ENCODE measurements at regions not wholly inside any gene's neighbourhood (a gene's known extent, or its start where the extent isn't known, plus 50 kb on each side); places are given as distances from the start of the nearest gene placed in this dataset.
A peak's percentile ranks its signal among the peaks of the same experiment; 100 is the strongest.

GRCh38 chr12:130286741-130287440 is 50.8 kb upstream of the PIWIL1 start:
- Histone ChIP-seq H3K9ac (ENCODE audit: low read length in 3 of 3) (no peak overlapping the region), H3K4me3 (ENCODE audit: low read length in 3 of 3) (no peak overlapping the region), H3K27ac (ENCODE audit: low read depth in 2 of 2, low read length in 2 of 2) (no peak overlapping the region), H3K4me1 (ENCODE audit: control insufficient read depth in 2 of 3, insufficient read depth in 2 of 3, low read depth in 1 of 3, low read length in 3 of 3) (no peaks in the 10 kb centered on the region), H3K36me3 (ENCODE audit: control insufficient read depth in 2 of 3, insufficient read depth in 3 of 3, low read length in 3 of 3) (no peaks in the 10 kb centered on the region), H3K27me3 (ENCODE audit: control insufficient read depth, insufficient read depth, low read length) (no peaks in the 10 kb centered on the region), H3K9me3 (ENCODE audit: control insufficient read depth in 2 of 3, insufficient read depth in 1 of 3, low read length in 3 of 3) (no peaks in the 10 kb centered on the region)
- FAIRE-seq (no peak), DNase-seq (peak in 1 of 5 donors; percentile 7)
- intact Hi-C loops (cut with DNase I) = no loop called here
- no peak for TF ChIP-seq CTCF (IDR thresholded peaks at IDR 0.05; ENCODE audit: borderline replicate concordance, extremely low read depth, insufficient read depth)
